SW480 (cell line): ENCODE measurements at regions not wholly inside any gene's neighbourhood (a gene's known extent, or its start where the extent isn't known, plus 50 kb on each side); places are given as distances from the start of the nearest gene placed in this dataset.
A peak's percentile ranks its signal among the peaks of the same experiment; 100 is the strongest.
"Not testable (repeated sequence)": the region's sequence is repeated elsewhere in the genome, so short reads cannot be mapped to it uniquely, and the experiment has no call there.

Source experiments
- DNase-seq: peaks from one replicate; pipeline ENCODE4 v3.0.0-alpha.2; 2016; ENCODE audit warnings: low spot score

- peak; percentile 80 for DNase-seq
These were observed 117.0 kb downstream of the CEP44 start for GRCh38 chr4:174400603-174401302.

- DNase-seq, result no peak
These were observed 115.0 kb downstream of the CEP44 start for GRCh38 chr4:174398728-174399127.

DNA sequence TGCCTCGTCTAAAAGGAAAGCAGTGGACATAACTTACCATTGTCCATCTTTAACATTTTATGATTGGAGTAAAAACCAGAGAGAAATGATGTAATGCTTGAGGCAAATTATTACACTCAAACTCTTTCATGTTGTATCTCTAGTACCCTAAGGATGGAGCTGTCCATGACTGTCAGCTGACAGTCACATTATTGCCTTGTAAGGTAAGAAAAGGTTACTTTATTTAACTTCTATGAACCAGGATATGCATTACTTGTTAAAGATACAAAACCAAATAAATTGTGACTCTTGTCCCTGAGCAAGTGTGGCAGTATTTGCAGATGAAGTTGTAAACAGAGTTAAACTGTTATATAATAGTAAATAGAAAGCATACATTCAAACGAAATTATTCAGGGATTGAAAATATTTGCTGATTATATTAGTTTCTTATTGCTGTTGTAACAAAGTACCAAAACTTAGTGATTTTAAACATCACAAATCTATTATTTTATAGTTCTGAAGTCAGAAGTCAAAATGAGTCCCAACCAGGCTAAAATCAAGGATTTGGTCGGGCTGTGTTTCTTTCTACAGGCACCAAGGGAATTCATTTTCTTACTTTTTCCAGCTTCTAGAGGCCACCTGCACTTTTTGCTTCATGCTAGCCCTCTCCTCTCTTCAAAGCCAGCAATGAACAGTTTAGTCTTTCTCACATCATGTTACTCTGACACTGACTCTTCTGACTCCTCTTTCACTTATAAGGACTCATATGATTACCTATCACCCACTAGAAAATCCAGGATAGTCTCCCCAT, 113.8 kb downstream of the CEP44 start:
- no peak for DNase-seq

DNA sequence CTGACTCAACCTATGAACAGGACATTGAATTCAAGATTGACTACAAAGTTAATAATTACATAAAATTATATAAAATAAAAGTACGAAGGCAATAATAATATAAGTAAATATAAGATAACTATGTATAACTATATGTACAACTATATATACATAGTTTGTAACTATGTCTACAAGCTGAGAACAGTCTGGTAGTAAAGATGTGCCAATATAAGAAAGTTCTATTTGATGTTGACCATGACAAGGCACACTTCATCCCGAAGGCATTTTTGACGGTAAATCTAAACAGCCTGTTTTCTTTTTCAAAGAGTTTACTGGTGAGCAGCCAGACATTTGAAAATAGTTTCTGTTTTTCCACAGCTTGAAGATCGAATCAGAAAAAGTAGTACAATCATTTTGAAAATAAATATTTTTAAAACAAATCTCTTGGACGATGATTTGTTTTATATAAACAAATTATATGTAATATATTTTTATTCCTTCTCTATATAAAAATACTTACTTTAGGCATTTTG, 112.9 kb downstream of the CEP44 start:
- no peak for DNase-seq

GRCh38 chr4:174394915-174395314, 111.2 kb downstream of the CEP44 start:
- no peak for DNase-seq

- DNase-seq, result no peak
These were observed 105.7 kb downstream of the CEP44 start for GRCh38 chr4:174389439-174389838.

- no peak for DNase-seq
These were observed 104.9 kb downstream of the CEP44 start for GRCh38 chr4:174388461-174389145.

DNA sequence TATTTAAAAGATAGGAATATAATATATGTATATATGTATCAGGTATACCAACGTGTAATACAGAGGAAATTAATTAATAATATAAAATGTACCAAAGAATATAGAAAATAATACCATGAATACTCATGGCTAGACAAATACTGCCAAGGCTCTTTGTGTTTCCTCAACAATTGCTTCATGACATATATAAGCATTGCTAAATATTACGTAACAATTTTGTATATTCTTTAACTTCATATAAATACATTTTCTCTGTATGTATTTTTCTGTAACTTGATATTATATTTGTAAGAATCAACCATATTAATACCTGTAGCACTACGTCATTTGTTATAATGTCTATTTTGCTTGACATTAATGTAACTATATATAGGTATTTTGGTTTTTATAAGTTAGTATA, 104.0 kb downstream of the CEP44 start:
- no peak for DNase-seq

DNA sequence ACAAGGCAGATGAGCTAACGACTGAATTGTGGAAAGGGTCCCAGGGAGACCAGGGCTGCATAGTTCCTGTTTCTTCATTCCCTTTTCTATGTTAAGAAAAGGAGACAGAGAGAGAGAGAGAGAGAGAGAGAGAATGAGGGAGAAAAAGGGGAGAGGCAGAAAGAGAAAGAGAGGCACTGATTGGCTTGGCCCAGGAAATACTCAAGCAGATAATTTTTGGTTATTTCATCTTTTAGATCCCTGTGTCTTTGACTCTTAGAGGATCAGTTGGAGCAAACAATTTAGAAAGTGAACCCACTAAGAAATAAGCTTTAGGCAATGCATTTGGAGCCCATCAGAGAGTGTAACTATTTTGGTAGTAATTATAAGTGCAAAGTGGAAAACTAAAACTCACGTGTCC, 103.4 kb downstream of the CEP44 start:
- no peak for DNase-seq

DNA sequence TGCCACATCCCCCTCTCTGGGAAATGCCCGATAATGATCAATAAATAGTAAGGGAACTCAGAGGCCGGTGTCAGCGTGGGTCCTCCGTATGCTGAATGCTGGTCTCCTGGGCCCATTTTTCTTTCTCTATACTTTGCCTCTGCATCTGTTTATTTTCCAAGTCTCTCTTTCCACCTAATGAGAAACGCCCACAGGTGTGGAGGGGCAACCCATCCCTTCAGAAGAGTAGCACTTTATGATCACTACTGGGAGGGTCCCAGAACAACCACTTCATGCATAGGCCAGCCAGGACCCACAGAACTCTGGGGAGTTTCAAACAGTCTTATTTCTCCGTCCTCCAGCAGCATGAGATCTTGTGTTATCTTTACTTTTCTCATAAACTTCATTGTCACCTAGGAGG, 100.1 kb downstream of the CEP44 start:
- no peak for DNase-seq

- not testable (repeated sequence) for DNase-seq
These were observed 99.4 kb downstream of the CEP44 start for GRCh38 chr4:174382938-174383605.
